H1 (cell line): ENCODE measurements at regions not wholly inside any gene's neighbourhood (a gene's known extent, or its start where the extent isn't known, plus 50 kb on each side); places are given as distances from the start of the nearest gene placed in this dataset.

ENCODE experiments used
- CTCF ChIA-PET: fragments of 300-600 bp; sonication (Branson Sonifier 250); formaldehyde crosslinking; loops from one replicate; lab custom pipeline; 2021; ENCODE audit not compliant: partially characterized antibody; lab: Charles Lee
- POLR2A ChIA-PET: fragments of 300-600 bp; sonication (Branson Sonifier 250); formaldehyde crosslinking; loops from one replicate; lab custom pipeline; 2021; ENCODE audit warnings: inconsistent platforms; ENCODE audit not compliant: partially characterized antibody; lab: Charles Lee
- DNase-seq, 2 experiments: peaks; one replicate each; pipeline versions ENCODE4 v3.0.0 to v3.0.0-alpha.2; 2010 to 2022; ENCODE audit warnings: low spot score in 2 of 2, low read depth in 1 of 2, mixed read lengths in 1 of 2
- FAIRE-seq: peaks from 2 replicates; lab custom pipeline; 2011; peaks lifted over from hg19 to GRCh38; lab: Jason Lieb, UNC
- H2AFZ ChIP-seq: 2 replicates; pipeline ENCODE4 v1.8.1; 2012; ENCODE audit warnings: low read length, inconsistent platforms
- H2AK5ac ChIP-seq: 2 replicates; pipeline ENCODE4 v1.6.1; 2013; ENCODE audit warnings: low read depth, low read length
- H2BK120ac ChIP-seq: replicated peaks from 2 replicates; pipeline ENCODE3; 2013; ENCODE audit warnings: low read depth, low read length, inconsistent platforms
- H2BK12ac ChIP-seq: 2 replicates; pipeline ENCODE4 v1.6.1; 2013; ENCODE audit warnings: low read depth, low read length
- H2BK15ac ChIP-seq: 2 replicates; pipeline ENCODE4 v1.6.1; 2013; ENCODE audit warnings: low read length
- H2BK20ac ChIP-seq: 2 replicates; pipeline ENCODE4 v1.6.1; 2013; ENCODE audit warnings: low read length
- H2BK5ac ChIP-seq: 2 replicates; pipeline ENCODE4 v1.6.1; 2013; ENCODE audit warnings: low read depth, low read length
- H3K14ac ChIP-seq: 2 replicates; pipeline ENCODE4 v1.6.1; 2013; ENCODE audit warnings: inconsistent platforms; ENCODE audit not compliant: insufficient read length
- H3K18ac ChIP-seq: 2 replicates; pipeline ENCODE4 v1.6.1; 2013; ENCODE audit warnings: low read length; ENCODE audit errors: extremely low read depth
- H3K23ac ChIP-seq: 2 replicates; pipeline ENCODE4 v1.6.1; 2013; ENCODE audit warnings: inconsistent platforms; ENCODE audit not compliant: insufficient read length
- H3K23me2 ChIP-seq: 2 replicates; pipeline ENCODE4 v1.6.1; 2013; ENCODE audit warnings: low read depth, low read length
- H3K27ac ChIP-seq: 2 replicates; pipeline ENCODE4 v1.6.1; 2011; ENCODE audit warnings: low read depth, low read length, inconsistent platforms
- H3K27me3 ChIP-seq, 4 experiments: replicated peaks in 1 of 4; 1 replicate in 1 of 4; 2 replicates in 3 of 4; pipeline versions ENCODE4 v1.6.1 to v1.8.1; 2011 to 2013; ENCODE audit warnings: low read length in 3 of 4, mild to moderate bottlenecking in 3 of 4, inconsistent platforms in 2 of 4, mixed read lengths in 2 of 4, moderate library complexity in 1 of 4; ENCODE audit not compliant: control insufficient read depth in 3 of 4, insufficient read depth in 3 of 4; ENCODE audit errors: extremely low read depth in 1 of 4
- H3K36me3 ChIP-seq, 4 experiments: 2 replicates each; pipeline versions ENCODE4 v1.6.1 to v1.8.1; 2011 to 2013; ENCODE audit warnings: mild to moderate bottlenecking in 4 of 4, low read length in 3 of 4, moderate library complexity in 2 of 4, control low read depth in 1 of 4, inconsistent platforms in 1 of 4; ENCODE audit not compliant: insufficient read depth in 4 of 4, control insufficient read depth in 2 of 4
- H3K4ac ChIP-seq: replicated peaks from 2 replicates; pipeline ENCODE3; 2013; ENCODE audit warnings: low read length, low read depth, mixed read lengths, inconsistent platforms; ENCODE audit not compliant: insufficient read length
- H3K4me1 ChIP-seq, 4 experiments: replicated peaks in 1 of 4; 1 replicate in 1 of 4; 2 replicates in 3 of 4; pipeline versions ENCODE4 v1.6.1 to v1.8.1; 2011 to 2013; ENCODE audit warnings: low read length in 3 of 4, inconsistent platforms in 2 of 4, mixed read lengths in 1 of 4; ENCODE audit not compliant: insufficient read depth in 4 of 4, control insufficient read depth in 3 of 4
- H3K4me2 ChIP-seq, 2 experiments: 2 replicates each; pipeline versions ENCODE4 v1.6.1 to v1.8.1; 2011 to 2013; ENCODE audit warnings: low read depth in 2 of 2, low read length in 2 of 2, control low read depth in 1 of 2, inconsistent platforms in 1 of 2, mild to moderate bottlenecking in 1 of 2; ENCODE audit not compliant: insufficient read depth in 1 of 2
- H3K4me3 ChIP-seq, 4 experiments: fragments of 200-600, 300-600 bp in 1 of 4; sonication (generic), shearing (Covaris generic), sonication (Bioruptor Twin) in 1 of 4; 2 replicates each; pipeline versions ENCODE4 v1.5.1 to v1.8.1; 2011 to 2016; ENCODE audit warnings: low read length in 4 of 4, low read depth in 3 of 4, control low read depth in 2 of 4, inconsistent platforms in 2 of 4, mild to moderate bottlenecking in 2 of 4, mixed read lengths in 1 of 4, moderate library complexity in 1 of 4; ENCODE audit not compliant: insufficient read depth in 2 of 4; ENCODE audit errors: extremely low read depth in 1 of 4
- H3K56ac ChIP-seq: replicated peaks from 2 replicates; pipeline ENCODE3; 2013; ENCODE audit warnings: low read depth, mild to moderate bottlenecking, mixed read lengths, low read length, inconsistent platforms; ENCODE audit not compliant: insufficient read length
- H3K79me1 ChIP-seq: 2 replicates; pipeline ENCODE4 v1.6.1; 2013; ENCODE audit warnings: low read depth, low read length, control low read depth
- H3K79me2 ChIP-seq, 2 experiments: 2 replicates each; pipeline versions ENCODE4 v1.6.1 to v1.8.1; 2012 to 2013; ENCODE audit warnings: low read length in 2 of 2, mild to moderate bottlenecking in 2 of 2, inconsistent platforms in 1 of 2; ENCODE audit not compliant: insufficient read depth in 2 of 2, control insufficient read depth in 1 of 2
- H3K9ac ChIP-seq, 4 experiments: replicated peaks in 1 of 4; 1 replicate in 1 of 4; 2 replicates in 3 of 4; pipeline versions ENCODE4 v1.6.1 to v1.8.1; 2011 to 2013; ENCODE audit warnings: low read depth in 3 of 4, low read length in 3 of 4, control low read depth in 2 of 4, mild to moderate bottlenecking in 2 of 4, moderate library complexity in 2 of 4, inconsistent platforms in 1 of 4; ENCODE audit errors: extremely low read depth in 1 of 4
- H3K9me3 ChIP-seq, 2 experiments: 2 replicates each; pipeline versions ENCODE4 v1.6.1 to v1.8.1; 2012 to 2013; ENCODE audit warnings: mild to moderate bottlenecking in 2 of 2, moderate library complexity in 2 of 2, control low read depth in 1 of 2, inconsistent platforms in 1 of 2, low read depth in 1 of 2, low read length in 1 of 2, mixed read lengths in 1 of 2; ENCODE audit not compliant: insufficient read depth in 2 of 2
- H4K20me1 ChIP-seq, 2 experiments: replicated peaks in 1 of 2; 2 replicates each; pipeline versions ENCODE3 to v1.8.1; 2011 to 2013; ENCODE audit warnings: inconsistent platforms in 2 of 2, low read length in 2 of 2, mild to moderate bottlenecking in 1 of 2; ENCODE audit not compliant: insufficient read depth in 2 of 2, control insufficient read depth in 1 of 2
- H4K5ac ChIP-seq: 2 replicates; pipeline ENCODE4 v1.6.1; 2013; ENCODE audit warnings: low read length, low read depth, mixed read lengths, inconsistent platforms; ENCODE audit not compliant: insufficient read length
- H4K8ac ChIP-seq: 2 replicates; pipeline ENCODE4 v1.8.0; 2013; ENCODE audit warnings: mild to moderate bottlenecking, moderate library complexity, low read length, inconsistent platforms; ENCODE audit not compliant: insufficient read depth; ENCODE audit errors: extremely low read depth
- H4K91ac ChIP-seq: replicated peaks from 2 replicates; pipeline ENCODE3; 2013; ENCODE audit warnings: low read length, mixed read lengths, inconsistent platforms; ENCODE audit not compliant: insufficient read length
- ASH2L ChIP-seq: fragments of 200-600, 300-600 bp; sonication (generic); IDR thresholded peaks from one replicate; pipeline ENCODE4 v1.7.1; 2017; ENCODE audit warnings: low read length
- EGR1 ChIP-seq: IDR thresholded peaks from 2 replicates; pipeline ENCODE4 v1.6.1; 2011; ENCODE audit warnings: low read depth, low read length, borderline replicate concordance
- POLR2AphosphoS5 ChIP-seq: IDR thresholded peaks from 2 replicates; pipeline ENCODE4 v1.6.1; 2011; ENCODE audit warnings: low read depth, low read length
- POU5F1 ChIP-seq: IDR thresholded peaks from 2 replicates; pipeline ENCODE4 v1.6.1; 2011; ENCODE audit warnings: low read depth, mild to moderate bottlenecking, low read length, moderate library complexity
- TAF1 ChIP-seq: IDR thresholded peaks from 2 replicates; pipeline ENCODE4 v1.6.1; 2011; ENCODE audit warnings: mild to moderate bottlenecking, low read depth, low read length
- TEAD4 ChIP-seq: IDR thresholded peaks from 2 replicates; pipeline ENCODE4 v1.6.1; 2012; ENCODE audit warnings: low read depth, low read length, inconsistent platforms, mixed read lengths
- ZNF274 ChIP-seq: IDR thresholded peaks from 2 replicates; pipeline ENCODE4 v1.7.0; 2012; ENCODE audit warnings: low read length, borderline replicate concordance; ENCODE audit errors: extremely low read depth
- WGBS, 2 experiments: shearing (Covaris generic) in 1 of 2; methylation state at CpG; one replicate each; pipeline versions ENCODE4 v1.1.6 to v1.1.7; 2013 to 2015; ENCODE audit warnings: low lambda C conversion rate in 2 of 2, mixed read lengths in 2 of 2, inconsistent platforms in 1 of 2, low coverage in 1 of 2, missing lambda C conversion rate in 1 of 2; ENCODE audit not compliant: insufficient replicate concordance in 2 of 2, insufficient coverage in 1 of 2, insufficient read length in 1 of 2; ENCODE audit errors: extremely low coverage in 1 of 2, missing lambda C conversion rate in 1 of 2; 5-methylcytosine and 5-hydroxymethylcytosine counted together

DNA sequence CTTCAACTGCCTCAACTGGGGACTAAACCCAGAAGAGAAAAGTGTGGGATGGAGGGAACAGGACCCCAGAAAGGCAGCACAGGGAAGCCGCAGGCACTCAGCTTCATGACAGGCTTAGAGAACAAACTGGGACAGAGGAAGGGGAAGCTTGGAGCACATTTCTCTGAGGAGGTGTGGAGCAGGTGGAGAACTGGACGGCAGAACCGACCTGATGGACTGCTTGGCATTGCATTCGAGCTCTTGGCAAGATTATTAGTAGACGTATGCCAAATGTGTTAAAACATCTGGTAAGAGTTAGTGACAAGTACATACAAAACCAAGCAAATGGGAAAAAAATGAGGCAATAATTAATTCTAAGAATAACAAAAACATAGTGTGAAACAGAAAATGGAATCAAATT lies 335.7 kb downstream of the SFMBT2 start:
- Histone ChIP-seq H3K79me1 (no peaks in the 10 kb centered on the region), H2BK5ac (no peak overlapping the region), H3K9ac (no peak overlapping the region), H2BK120ac (no peak overlapping the region), H3K4ac (no peak overlapping the region), H3K4me1 (no peaks in the 10 kb centered on the region), H3K79me2 (no peaks in the 10 kb centered on the region), H3K27me3 (no peaks in the 10 kb centered on the region), H4K20me1 (no peaks in the 10 kb centered on the region), H3K9me3 (no peaks in the 10 kb centered on the region), H4K5ac (no peak overlapping the region), H3K14ac (no peak overlapping the region), H3K27ac (no peak overlapping the region), H2AK5ac (no peak overlapping the region), H3K4me2 (no peak overlapping the region), H2BK15ac (no peak overlapping the region), H2AFZ (no peak overlapping the region), H3K18ac (no peak overlapping the region), H3K4me3 (no peak overlapping the region), H3K56ac (no peak overlapping the region)
- no peak for FAIRE-seq
- 96% methylated on average over 5 of the region's 5 CpGs; no CpG with 5 or more reads in 1 of the 2 experiments for WGBS, 2 experiments
- CTCF ChIA-PET = no interaction called here
- TF ChIP-seq POLR2AphosphoS5 (no peak), TAF1 (no peak), ASH2L (no peak), TEAD4 (no peak), POU5F1 (no peak), ZNF274 (no peak), EGR1 (no peak)
- TF ChIP-seq, all 59 proteins: peak for 0
- no peak overlapping the region for H2BK20ac ChIP-seq
- no peak for DNase-seq
- no peak overlapping the region for H4K8ac ChIP-seq
- no peak overlapping the region for H4K91ac ChIP-seq
- H3K23me2 ChIP-seq = no peaks in the 10 kb centered on the region
- H2BK12ac ChIP-seq = no peak overlapping the region
- no peak overlapping the region for H3K23ac ChIP-seq
- H3K36me3 ChIP-seq = no peaks in the 10 kb centered on the region
- POLR2A ChIA-PET = no interaction called here
